Thyroid gland (tissue), 4 donors: ENCODE measurements at regions not wholly inside any gene's neighbourhood (a gene's known extent, or its start where the extent isn't known, plus 50 kb on each side); places are given as distances from the start of the nearest gene placed in this dataset.

Experiments
- CTCF ChIP-seq, 6 experiments: fragments of 200-600 bp in 3 of 6; fragments of 450-650 bp in 3 of 6; sonication (generic) in 3 of 6; IDR thresholded peaks; one replicate each; pipeline ENCODE4 v1.5.1; 2016 to 2019; ENCODE audit warnings: antibody characterized with exemption in 6 of 6, mild to moderate bottlenecking in 2 of 6, inconsistent platforms in 1 of 6, moderate library complexity in 1 of 6
- POLR2A ChIP-seq, 2 donors: fragments of 450-650 bp; IDR thresholded peaks; one replicate each; pipeline ENCODE4 v1.6.1; 2017; ENCODE audit warnings: antibody characterized with exemption in 2 of 2, mild to moderate bottlenecking in 2 of 2, moderate library complexity in 1 of 2

GRCh38 chr1:185396126-185396525, 79.1 kb upstream of the IVNS1ABP start:
- TF ChIP-seq CTCF (IDR thresholded peaks at IDR 0.05) (no peak), POLR2A (IDR thresholded peaks at IDR 0.05) (no peak)
